ENCODE measurements at regions not wholly inside any gene's neighbourhood (a gene's known extent, or its start where the extent isn't known, plus 50 kb on each side); places are given as distances from the start of the nearest gene placed in this dataset.

GRCh38 chr3:124435467-124435866, 294.8 kb upstream of the UMPS start:
- Histone ChIP-seq H3K4ac (replicated peaks; ENCODE audit: insufficient read length, low read depth, low read length) (no peak overlapping the region), H2BK5ac (ENCODE audit: low read depth, low read length) (no peak overlapping the region), H3K18ac (ENCODE audit: extremely low read depth, low read length) (no peak overlapping the region), H3K4me1 (replicated peaks in 1 of 4; ENCODE audit: control insufficient read depth in 3 of 4, insufficient read depth in 4 of 4, low read length in 3 of 4) (peaks cover 0 to 3% (median 0%) of the 10 kb centered on the region in 4 experiments; a peak in 2 of 7 replicates), H3K23me2 (ENCODE audit: low read depth, low read length) (no peaks in the 10 kb centered on the region; the same call in 1 of the 2 replicates), H3K56ac (replicated peaks; ENCODE audit: insufficient read length, low read depth, low read length) (no peak overlapping the region), H3K23ac (ENCODE audit: insufficient read length) (no peak overlapping the region), H2BK120ac (replicated peaks; ENCODE audit: low read depth, low read length) (no peak overlapping the region), H3K4me3 (ENCODE audit: extremely low read depth in 1 of 4, insufficient read depth in 2 of 4, low read depth in 3 of 4, low read length in 4 of 4) (no peak overlapping the region), H2BK12ac (ENCODE audit: low read depth, low read length) (no peak overlapping the region), H4K20me1 (replicated peaks in 1 of 2; ENCODE audit: control insufficient read depth in 1 of 2, insufficient read depth in 2 of 2, low read length in 2 of 2) (no peaks in the 10 kb centered on the region), H3K9me3 (ENCODE audit: insufficient read depth in 2 of 2, low read depth in 1 of 2, low read length in 1 of 2) (no peaks in the 10 kb centered on the region), H3K27me3 (replicated peaks in 1 of 4; ENCODE audit: control insufficient read depth in 3 of 4, extremely low read depth in 1 of 4, insufficient read depth in 3 of 4, low read length in 3 of 4) (no peaks in the 10 kb centered on the region), H2AK5ac (ENCODE audit: low read depth, low read length) (no peak overlapping the region), H4K8ac (ENCODE audit: extremely low read depth, insufficient read depth, low read length) (no peak overlapping the region), H3K79me1 (ENCODE audit: low read depth, low read length) (no peaks in the 10 kb centered on the region), H3K14ac (ENCODE audit: insufficient read length) (no peak overlapping the region), H3K79me2 (ENCODE audit: control insufficient read depth in 1 of 2, insufficient read depth in 2 of 2, low read length in 2 of 2) (no peaks in the 10 kb centered on the region), H2BK20ac (ENCODE audit: low read length) (no peak overlapping the region), H4K91ac (replicated peaks; ENCODE audit: insufficient read length, low read length) (no peak overlapping the region), H2BK15ac (ENCODE audit: low read length) (no peak overlapping the region), H3K36me3 (ENCODE audit: control insufficient read depth in 2 of 4, insufficient read depth in 4 of 4, low read length in 3 of 4) (no peaks in the 10 kb centered on the region), H4K5ac (ENCODE audit: insufficient read length, low read depth, low read length) (no peak overlapping the region), H3K27ac (ENCODE audit: low read depth, low read length) (no peak overlapping the region), H3K9ac (replicated peaks in 1 of 4; ENCODE audit: extremely low read depth in 1 of 4, low read depth in 3 of 4, low read length in 3 of 4) (no peak overlapping the region), H3K4me2 (ENCODE audit: insufficient read depth in 1 of 2, low read depth in 2 of 2, low read length in 2 of 2) (no peak overlapping the region), H2AFZ (ENCODE audit: low read length) (no peak overlapping the region)
- WGBS, 2 experiments (ENCODE audit: extremely low coverage in 1 of 2, insufficient coverage in 1 of 2, insufficient read length in 1 of 2, insufficient replicate concordance in 2 of 2, low coverage in 1 of 2, low lambda C conversion rate in 2 of 2, missing lambda C conversion rate in 1 of 2): 90% methylated on average over 2 of the region's 2 CpGs; no CpG with 5 or more reads in 1 of the 2 experiments
- no peak for FAIRE-seq
- POLR2A ChIA-PET (ENCODE audit: partially characterized antibody): no interaction called here
- CTCF ChIA-PET (ENCODE audit: partially characterized antibody): no interaction called here
- no peak for DNase-seq (ENCODE audit: low read depth in 1 of 2, low spot score in 2 of 2)
- TF ChIP-seq MAFK (IDR thresholded peaks at IDR 0.05; ENCODE audit: low read depth, low read length): no peak
- TF ChIP-seq SP4 (IDR thresholded peaks at IDR 0.05; ENCODE audit: low read length): no peak
- no peak for TF ChIP-seq NRF1 (IDR thresholded peaks at IDR 0.05; ENCODE audit: low read depth, low read length)
- no peak for TF ChIP-seq RNF2 (IDR thresholded peaks at IDR 0.05; ENCODE audit: borderline replicate concordance, low read depth, low read length, missing control alignments, poor library complexity, severe bottlenecking)
- no peak for TF ChIP-seq TEAD4 (IDR thresholded peaks at IDR 0.05; ENCODE audit: low read depth, low read length)
- no peak for TF ChIP-seq SUZ12 (IDR thresholded peaks at IDR 0.05; ENCODE audit: low read length)
- no peak for TF ChIP-seq CHD2 (IDR thresholded peaks at IDR 0.05; ENCODE audit: low read length)
- TF ChIP-seq NANOG (IDR thresholded peaks at IDR 0.05; ENCODE audit: insufficient read depth, low read depth, low read length, poor library complexity, severe bottlenecking): no peak
- TF ChIP-seq JUND (IDR thresholded peaks at IDR 0.05; ENCODE audit: low read length): no peak
- TF ChIP-seq KDM1A (IDR thresholded peaks at IDR 0.05; ENCODE audit: borderline replicate concordance, low read length): no peak
- no peak for TF ChIP-seq BRCA1 (IDR thresholded peaks at IDR 0.05; ENCODE audit: low read depth, low read length)
- TF ChIP-seq GTF2F1 (IDR thresholded peaks at IDR 0.05; ENCODE audit: borderline replicate concordance, low read depth, low read length): no peak
- TF ChIP-seq TAF7 (optimal IDR thresholded peaks at IDR 0.05; ENCODE audit: borderline replicate concordance, low read depth, low read length): no peak
- TF ChIP-seq, protein P1, sequence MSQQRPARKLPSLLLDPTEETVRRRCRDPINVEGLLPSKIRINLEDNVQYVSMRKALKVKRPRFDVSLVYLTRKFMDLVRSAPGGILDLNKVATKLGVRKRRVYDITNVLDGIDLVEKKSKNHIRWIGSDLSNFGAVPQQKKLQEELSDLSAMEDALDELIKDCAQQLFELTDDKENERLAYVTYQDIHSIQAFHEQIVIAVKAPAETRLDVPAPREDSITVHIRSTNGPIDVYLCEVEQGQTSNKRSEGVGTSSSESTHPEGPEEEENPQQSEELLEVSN (IDR thresholded peaks at IDR 0.05): no peak
- TF ChIP-seq EGR1 (IDR thresholded peaks at IDR 0.05; ENCODE audit: borderline replicate concordance, low read depth, low read length): no peak
